OCI-LY7 (cell line): ENCODE measurements at regions not wholly inside any gene's neighbourhood (a gene's known extent, or its start where the extent isn't known, plus 50 kb on each side); places are given as distances from the start of the nearest gene placed in this dataset.

Experiments
- CTCF ChIP-seq: fragments of 200-600 bp; sonication (generic); conservative IDR thresholded peaks from 2 replicates; pipeline ENCODE4 v1.5.1; 2014; ENCODE audit warnings: mild to moderate bottlenecking, antibody characterized with exemption, low read length, moderate library complexity, mixed read lengths
- EZH2phosphoT487 ChIP-seq: fragments of 200-600 bp; sonication (generic); IDR thresholded peaks from 2 replicates; pipeline ENCODE4 v1.6.1; 2018; ENCODE audit warnings: low read depth, borderline replicate concordance, mild to moderate bottlenecking, mixed run types, antibody characterized with exemption, low read length, moderate library complexity, mixed read lengths

GRCh38 chr5:98641671-98642070 is 131.8 kb upstream of the RGMB start:
- no peak for TF ChIP-seq CTCF
- TF ChIP-seq EZH2phosphoT487 = no peak
